Fibroblast of skin of back (primary cell): ENCODE measurements at regions not wholly inside any gene's neighbourhood (a gene's known extent, or its start where the extent isn't known, plus 50 kb on each side); places are given as distances from the start of the nearest gene placed in this dataset.
"Not testable (repeated sequence)": the region's sequence is repeated elsewhere in the genome, so short reads cannot be mapped to it uniquely, and the experiment has no call there.

Experiments
- DNase-seq: peaks from one replicate; pipeline ENCODE4 v3.0.0-alpha.2; 2013

DNA sequence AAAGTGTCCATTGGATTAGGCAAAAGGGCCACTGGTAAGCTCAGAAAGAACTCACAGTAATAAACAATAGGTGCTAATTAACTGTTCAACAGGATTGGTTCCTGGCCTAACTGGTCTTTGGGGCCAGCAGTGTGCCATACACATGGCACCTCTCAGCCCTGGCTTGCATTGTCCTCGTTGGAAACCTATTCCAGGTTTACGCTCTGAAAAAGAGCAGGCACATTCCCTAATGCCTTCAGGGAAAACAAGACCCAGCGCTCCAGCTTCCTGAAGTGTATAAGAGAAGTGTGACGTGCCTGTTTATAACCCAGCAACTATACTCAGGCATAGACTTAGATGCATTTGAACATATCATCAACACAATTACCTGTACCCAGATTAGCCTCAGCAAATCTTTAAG, 51.9 kb upstream of the RBM47 start:
- DNase-seq = no peak

DNA sequence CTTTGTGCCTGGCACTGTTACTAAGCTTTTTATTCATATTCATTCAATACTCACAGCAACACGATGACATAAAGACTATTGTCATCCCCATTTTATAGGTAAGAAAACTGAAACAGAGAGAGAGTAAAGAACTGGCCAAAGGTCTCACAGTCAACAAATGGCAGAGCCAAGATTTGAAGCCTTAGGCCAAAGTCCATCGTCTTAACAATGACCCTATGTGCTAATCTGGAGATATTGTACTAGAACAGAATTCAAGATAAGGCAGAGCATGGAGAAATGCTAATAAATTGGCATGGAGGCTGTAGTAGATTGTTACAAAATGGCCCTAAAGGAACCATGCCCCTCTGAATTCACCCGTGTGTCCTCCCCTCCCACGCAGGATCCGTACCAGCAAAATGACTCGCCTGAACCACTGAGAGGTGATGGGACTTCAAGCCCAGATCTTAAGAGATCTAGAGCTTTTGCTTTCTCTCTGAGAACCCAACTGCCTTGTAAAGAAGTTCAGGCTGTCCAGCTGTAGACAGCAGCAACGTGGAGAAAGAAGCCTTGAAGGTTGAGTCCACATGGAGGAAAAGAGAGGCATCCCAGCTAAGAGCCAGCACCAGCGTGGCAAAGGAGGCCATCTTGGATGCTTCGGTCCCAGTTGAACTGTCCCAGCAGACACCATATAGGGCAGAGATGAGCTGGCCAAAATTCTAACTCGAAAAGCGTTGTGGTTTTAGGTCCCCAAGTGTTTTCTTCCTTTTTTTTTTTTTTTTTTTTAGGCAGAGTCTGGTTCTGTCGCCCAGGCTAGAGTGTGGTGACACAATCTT, 52.8 kb upstream of the RBM47 start:
- no peak for DNase-seq

DNA sequence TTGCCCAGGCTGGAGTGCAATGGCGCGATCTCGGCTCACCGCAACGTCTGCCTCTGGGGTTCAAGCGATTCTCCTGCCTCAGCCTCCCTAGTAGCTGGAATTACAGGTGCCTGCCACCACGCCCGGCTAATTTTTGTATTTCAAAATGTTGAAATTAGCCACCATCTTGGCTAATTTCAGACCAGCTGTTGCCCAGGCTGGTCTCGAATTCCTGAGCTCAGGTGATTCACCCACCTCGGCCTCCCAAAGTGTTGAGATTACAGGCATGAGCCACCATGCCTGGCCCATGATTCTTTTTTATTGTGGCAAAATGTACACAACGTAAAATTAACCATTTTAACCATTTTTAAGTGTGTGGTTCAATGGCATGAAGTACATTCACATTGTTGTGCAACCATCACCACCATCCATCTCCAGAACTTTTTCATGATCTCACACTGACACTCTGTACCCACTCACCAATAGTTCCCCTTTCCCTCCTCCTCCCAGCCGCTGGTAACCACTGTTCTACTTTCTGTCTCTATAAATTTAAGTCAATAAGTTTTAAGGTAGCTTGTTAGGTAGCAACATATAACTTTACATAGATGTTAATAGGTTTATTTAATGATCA, 54.0 kb upstream of the RBM47 start:
- DNase-seq = not testable (repeated sequence)

DNA sequence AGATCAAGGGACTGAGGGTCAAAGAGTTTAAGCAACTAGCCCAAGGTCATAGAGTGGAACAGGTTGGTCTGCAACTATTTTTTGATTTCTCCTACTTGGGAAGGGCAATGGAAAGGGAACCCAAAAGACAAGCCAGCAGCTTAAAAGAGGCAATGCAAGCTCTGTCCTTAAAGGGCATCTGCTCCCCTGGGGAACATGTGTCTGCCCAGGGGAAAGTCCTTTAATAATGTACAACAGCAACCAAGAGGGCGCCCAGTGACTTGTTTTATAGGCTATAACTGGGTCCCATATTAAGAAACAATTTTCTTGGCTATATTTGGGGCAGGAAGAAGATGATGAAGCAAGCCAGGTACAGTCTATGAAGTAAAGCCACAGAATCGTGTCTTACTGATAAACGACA, 54.7 kb upstream of the RBM47 start:
- DNase-seq = no peak

DNA sequence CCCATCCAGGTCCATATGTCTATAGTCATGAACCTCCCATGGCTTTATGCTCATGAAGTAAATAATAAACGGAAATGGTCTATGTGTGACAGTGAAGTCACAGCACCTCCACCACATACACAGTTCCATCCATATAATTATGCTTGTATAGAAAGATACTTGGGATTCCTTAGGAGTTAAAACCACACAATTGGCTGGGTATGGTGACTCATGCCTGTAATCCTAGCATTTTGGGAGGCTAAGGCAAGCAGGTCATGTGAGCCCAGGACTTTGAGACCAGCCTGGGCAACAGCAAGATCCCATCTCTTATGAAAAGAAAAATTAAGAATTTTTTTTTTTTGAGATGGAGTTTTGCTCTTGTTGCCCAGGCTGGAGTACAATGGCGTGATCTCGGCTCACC, 55.6 kb upstream of the RBM47 start:
- DNase-seq = peak; percentile 80

DNA sequence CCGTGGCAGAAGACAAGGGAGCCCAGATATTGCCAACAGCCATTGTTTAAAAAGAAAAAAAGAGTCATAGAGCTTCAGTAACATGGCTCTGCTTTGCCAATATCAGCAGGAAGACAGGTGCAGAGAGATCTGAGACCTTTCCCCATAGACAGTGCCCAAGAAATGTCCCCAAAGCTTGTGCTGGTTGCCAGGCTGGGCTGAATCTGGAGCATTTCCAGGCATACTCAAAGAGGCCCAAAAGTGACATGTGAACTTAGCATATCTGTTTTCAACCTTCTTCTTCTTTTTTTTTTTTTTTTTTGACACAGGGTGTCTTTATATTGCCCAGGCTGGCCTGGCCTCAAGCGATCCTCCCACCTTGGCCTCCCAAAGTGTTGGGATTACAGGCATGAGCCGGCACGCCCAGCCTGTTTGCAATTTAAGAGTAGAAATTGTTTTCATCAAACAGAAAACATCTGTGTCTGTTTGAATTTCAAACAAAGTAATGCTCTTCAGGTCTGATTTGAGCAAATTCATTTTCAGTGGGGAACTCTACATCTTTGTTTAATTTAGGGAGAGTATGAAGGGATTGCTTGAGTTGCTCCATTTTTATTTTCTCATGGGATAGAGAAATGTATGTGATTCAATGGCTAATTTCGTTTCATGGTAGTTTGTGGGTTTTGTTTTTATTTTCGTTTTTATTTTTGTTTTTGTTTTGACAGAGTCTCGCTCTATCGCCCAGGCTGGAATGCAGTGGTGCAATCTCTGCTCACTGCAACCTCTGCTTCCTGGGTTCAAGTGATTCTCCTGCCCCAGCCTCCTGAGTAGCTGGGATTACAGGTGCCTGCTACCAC, 56.6 kb upstream of the RBM47 start:
- no peak for DNase-seq

DNA sequence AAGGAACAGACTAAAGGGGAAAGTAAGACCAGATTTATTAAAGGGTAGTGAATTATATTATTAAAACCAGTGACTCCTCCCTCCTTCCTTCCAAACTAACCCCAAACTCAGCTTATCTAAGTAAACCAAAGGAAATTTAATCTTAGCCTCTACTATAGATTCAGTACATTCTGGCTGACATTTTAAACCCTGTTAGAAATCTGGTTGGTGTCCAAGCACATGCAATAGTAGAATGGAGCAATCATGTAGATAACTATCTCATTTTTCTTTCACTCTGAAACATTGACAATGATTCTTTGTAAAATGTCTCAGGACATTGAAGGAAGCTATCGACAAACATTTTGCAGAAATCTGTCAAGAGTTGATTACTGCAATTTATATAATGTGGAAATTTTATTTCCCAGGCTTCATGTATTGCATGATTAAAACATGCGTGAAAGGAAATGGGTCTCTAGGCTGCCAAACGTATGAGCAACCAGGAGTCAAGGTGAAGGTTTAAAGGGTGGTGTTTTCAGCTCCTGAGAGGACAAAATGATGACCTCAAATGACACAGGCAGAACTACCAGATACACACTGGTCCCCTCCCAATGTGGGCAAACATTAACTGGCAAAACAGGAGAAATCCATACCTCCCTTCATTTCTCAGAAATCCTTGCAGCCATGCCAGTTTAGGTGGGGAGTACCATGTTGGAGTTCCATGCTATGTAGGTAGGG, 58.2 kb upstream of the RBM47 start:
- DNase-seq = no peak

DNA sequence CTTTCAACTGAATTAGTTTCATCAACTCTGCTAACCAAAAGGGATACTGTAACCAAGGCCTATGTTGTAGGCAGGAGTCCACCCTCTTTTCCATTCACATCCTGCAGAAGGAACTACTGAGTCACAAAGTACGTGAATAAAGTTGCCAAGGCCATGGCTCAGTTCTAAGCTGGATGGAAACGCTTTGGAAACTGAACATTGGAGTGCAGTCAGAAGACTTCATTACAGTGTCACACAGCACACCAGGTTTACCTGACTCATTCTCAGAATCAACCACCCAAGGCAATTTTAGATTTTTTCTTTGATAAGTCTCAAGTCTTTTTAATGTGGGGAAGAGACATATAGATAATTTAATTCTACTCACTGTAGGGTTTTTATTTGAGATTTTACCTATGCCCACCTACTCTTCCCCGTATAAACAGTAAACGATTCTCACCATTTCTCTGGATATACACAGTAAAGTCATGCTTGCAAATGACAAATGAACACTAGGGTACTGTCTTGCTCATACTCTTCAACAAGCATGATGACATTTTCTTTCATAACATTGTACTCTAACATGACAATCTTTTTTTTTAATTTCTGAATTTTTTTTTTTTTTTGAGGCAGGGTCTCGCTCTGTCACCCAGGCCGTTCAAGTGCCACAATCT, 58.9 kb upstream of the RBM47 start:
- no peak for DNase-seq

DNA sequence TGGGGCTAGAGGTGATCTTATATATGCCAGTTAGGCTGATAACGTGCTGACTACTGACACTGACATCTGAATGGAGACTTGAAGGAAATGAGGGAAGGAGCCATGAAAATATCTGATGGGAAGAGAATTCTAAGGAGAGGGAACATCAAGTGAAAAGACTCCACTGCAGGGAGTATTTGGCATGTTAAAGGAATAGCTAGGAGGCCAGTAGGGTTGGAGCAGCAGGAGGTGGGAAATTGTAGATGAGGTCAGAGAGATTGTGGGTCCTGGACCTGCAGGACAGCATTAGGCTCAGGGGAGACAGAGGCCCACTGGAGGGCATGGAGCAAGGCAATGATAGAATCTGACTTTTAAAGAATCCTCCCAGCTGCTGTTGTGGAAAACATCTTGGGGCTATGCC, 55.8 kb upstream of the NSUN7 start:
- DNase-seq = no peak

DNA sequence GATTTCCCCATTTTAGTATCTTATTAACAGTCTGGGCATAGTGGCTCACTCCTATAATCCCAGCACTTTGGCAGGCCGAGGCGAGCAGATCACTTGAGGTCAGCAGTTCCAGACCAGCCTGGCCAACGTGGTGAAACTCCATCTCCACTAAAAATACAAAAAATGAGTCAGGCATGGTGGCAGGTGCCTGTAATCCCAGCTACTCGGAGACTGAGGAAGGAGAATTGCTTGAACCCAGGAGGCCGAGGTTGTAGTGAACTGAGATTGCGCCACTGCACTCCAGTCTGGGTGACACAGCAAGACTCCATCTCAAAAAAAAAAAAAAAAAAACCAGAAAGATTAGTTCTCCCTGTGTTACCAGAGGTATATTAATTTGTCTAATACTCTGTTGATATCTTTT, 52.3 kb upstream of the NSUN7 start:
- DNase-seq = not testable (repeated sequence)

DNA sequence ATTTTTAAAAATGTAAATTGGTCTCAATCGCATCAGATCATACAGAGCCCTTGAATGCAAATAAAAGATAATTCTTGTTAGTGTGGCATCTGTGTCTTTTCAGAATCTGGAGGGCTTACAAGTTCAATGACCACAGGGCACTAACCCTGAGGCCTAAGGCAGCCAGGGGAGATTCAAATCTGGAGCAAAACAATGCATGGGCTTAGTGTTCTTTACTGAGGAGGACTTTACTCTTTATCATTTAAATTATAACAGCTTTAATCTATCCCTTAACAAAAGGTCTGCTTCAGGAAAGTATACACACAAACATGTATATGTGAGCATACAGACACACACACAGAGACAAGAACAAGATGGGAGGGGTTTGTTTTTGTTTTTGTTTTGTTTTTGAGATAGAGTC, 51.0 kb upstream of the NSUN7 start:
- no peak for DNase-seq

DNA sequence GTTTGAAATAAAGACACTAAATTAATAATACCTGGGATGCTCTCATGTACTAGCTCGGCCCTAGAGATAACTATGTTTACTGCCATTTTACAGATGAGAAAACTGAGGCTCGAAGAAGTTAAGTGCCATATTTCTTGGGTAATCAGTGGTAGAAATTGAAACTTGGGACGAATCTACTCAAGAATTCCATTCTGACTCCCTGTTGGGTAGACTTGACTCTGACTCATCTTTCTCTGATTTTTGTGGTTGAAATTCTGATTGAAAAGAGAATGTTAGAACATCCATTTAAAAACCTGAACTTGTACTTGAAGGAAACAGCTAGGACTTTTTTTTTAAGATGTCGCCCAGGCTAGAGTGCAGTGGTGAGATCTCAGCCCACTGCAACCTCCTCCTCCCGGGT, 50.1 kb upstream of the NSUN7 start:
- peak; percentile 71 for DNase-seq
